Left cardiac atrium (tissue), 4 donors: ENCODE measurements at regions not wholly inside any gene's neighbourhood (a gene's known extent, or its start where the extent isn't known, plus 50 kb on each side); places are given as distances from the start of the nearest gene placed in this dataset.
"Not testable (repeated sequence)": the region's sequence is repeated elsewhere in the genome, so short reads cannot be mapped to it uniquely, and the experiment has no call there.

Experiments
- ATAC-seq, 2 donors: fragments of 200-7000 bp; cut with Tn5 transposase; one replicate each; pipeline ENCODE4 v1.9.1; 2020; ENCODE audit warnings: mild to moderate bottlenecking in 2 of 2, moderate library complexity in 2 of 2
- DNase-seq: peaks from one replicate; pipeline ENCODE4 v3.0.0-alpha.2; 2020
- intact Hi-C, 2 donors: fragments of 100-400 bp; cut with DNase I; formaldehyde crosslinking; loops; one replicate each; pipeline versions ENCODE4 v1.14.1 to v1.15.1; 2022 to 2023
- donor health status: DM: no; HTN: yes; CAD: no.
- donor health status: DM: no; HTN: yes; CAD: no; lungs with severe emphysema.
- donor health status: DM: yes; HTN: yes; CAD: no.
- donor health status: Dilated cardiomyopathy.

- ATAC-seq (peak in 1 of 2 donors; percentile 27), DNase-seq (no peak)
- intact Hi-C loops: no loop called here
Observed at GRCh38 chr20:29409833-29410805, 1847.3 kb upstream of the DEFB115 start.

GRCh38 chr20:29410806-29411457 lies 1846.5 kb upstream of the DEFB115 start:
- ATAC-seq (peak in 1 of 2 donors; percentile 42), DNase-seq (peak; percentile 20)
- intact Hi-C loops: no loop called here

- intact Hi-C loops, DNase-seq: not testable (repeated sequence)
- ATAC-seq: peak; percentile 32 to 38
Observed at GRCh38 chr20:29411458-29411820, 1846.0 kb upstream of the DEFB115 start.

GRCh38 chr20:29419378-29419777 lies 1838.1 kb upstream of the DEFB115 start:
- no peak for ATAC-seq
- intact Hi-C loops: no loop called here
- no peak for DNase-seq

- ATAC-seq (no peak), DNase-seq (no peak)
- intact Hi-C loops: no loop called here
Observed at GRCh38 chr20:29427201-29428060, 1830.0 kb upstream of the DEFB115 start.

- DNase-seq (no peak), ATAC-seq (no peak)
- intact Hi-C loops: no loop called here
Observed at GRCh38 chr20:29430531-29430930, 1826.9 kb upstream of the DEFB115 start.

GRCh38 chr20:29440721-29441120 lies 1816.7 kb upstream of the DEFB115 start:
- intact Hi-C loops, DNase-seq, ATAC-seq: not testable (repeated sequence)

- DNase-seq, ATAC-seq, intact Hi-C loops: not testable (repeated sequence)
Observed at GRCh38 chr20:29443206-29443781, 1814.2 kb upstream of the DEFB115 start.

- ATAC-seq: no peak
- intact Hi-C loops: no loop called here
- no peak for DNase-seq
Observed at GRCh38 chr20:29443819-29444218, 1813.6 kb upstream of the DEFB115 start.

GRCh38 chr20:29445050-29445907 lies 1812.2 kb upstream of the DEFB115 start:
- peak; percentile 72 for DNase-seq
- intact Hi-C loops: not testable (repeated sequence)
- peak; percentile 99 for ATAC-seq

GRCh38 chr20:29447517-29448484 lies 1809.7 kb upstream of the DEFB115 start:
- DNase-seq, intact Hi-C loops, ATAC-seq: not testable (repeated sequence)

- intact Hi-C loops: no loop called here
- DNase-seq: no peak
- no peak for ATAC-seq
Observed at GRCh38 chr20:29448806-29449470, 1808.5 kb upstream of the DEFB115 start.

- intact Hi-C loops: no loop called here
- ATAC-seq: no peak
Observed at GRCh38 chr20:29452186-29452585, 1805.3 kb upstream of the DEFB115 start.

GRCh38 chr20:29456987-29457693 lies 1800.3 kb upstream of the DEFB115 start:
- ATAC-seq, intact Hi-C loops: not testable (repeated sequence)

More at GRCh38 chr20:29452186-29452585, 1805.3 kb upstream of the DEFB115 start:
- DNase-seq: no peak

GRCh38 chr20:29472606-29473005 lies 1784.9 kb upstream of the DEFB115 start:
- intact Hi-C loops: no loop called here

More at GRCh38 chr20:29456987-29457693, 1800.3 kb upstream of the DEFB115 start:
- not testable (repeated sequence) for DNase-seq

GRCh38 chr20:29492840-29493239 lies 1764.6 kb upstream of the DEFB115 start:
- ATAC-seq, intact Hi-C loops, DNase-seq: not testable (repeated sequence)

More at GRCh38 chr20:29472606-29473005, 1784.9 kb upstream of the DEFB115 start:
- DNase-seq (no peak), ATAC-seq (no peak)
